ENCODE measurements at regions not wholly inside any gene's neighbourhood (a gene's known extent, or its start where the extent isn't known, plus 50 kb on each side); places are given as distances from the start of the nearest gene placed in this dataset.

DNA sequence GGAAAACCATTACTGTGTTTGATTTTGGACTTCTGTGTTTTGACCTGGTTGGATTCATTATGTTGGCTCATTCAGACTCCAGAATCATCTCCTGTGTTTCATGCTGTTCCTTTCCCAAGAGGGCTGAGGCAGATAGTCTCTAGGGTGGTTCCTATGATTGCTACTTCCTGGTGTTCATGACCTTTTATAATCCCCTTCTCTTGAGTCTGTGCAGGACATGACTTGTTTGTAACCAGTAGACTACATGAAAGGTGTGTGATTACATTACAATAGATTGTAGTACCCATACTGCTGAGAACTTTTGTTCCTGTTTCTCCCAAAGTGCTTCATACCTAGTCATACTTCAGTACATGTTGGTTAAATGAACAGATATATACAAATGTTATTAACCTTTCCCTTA is 700.6 kb downstream of the METTL15 start:
- TF ChIP-seq, protein P1, sequence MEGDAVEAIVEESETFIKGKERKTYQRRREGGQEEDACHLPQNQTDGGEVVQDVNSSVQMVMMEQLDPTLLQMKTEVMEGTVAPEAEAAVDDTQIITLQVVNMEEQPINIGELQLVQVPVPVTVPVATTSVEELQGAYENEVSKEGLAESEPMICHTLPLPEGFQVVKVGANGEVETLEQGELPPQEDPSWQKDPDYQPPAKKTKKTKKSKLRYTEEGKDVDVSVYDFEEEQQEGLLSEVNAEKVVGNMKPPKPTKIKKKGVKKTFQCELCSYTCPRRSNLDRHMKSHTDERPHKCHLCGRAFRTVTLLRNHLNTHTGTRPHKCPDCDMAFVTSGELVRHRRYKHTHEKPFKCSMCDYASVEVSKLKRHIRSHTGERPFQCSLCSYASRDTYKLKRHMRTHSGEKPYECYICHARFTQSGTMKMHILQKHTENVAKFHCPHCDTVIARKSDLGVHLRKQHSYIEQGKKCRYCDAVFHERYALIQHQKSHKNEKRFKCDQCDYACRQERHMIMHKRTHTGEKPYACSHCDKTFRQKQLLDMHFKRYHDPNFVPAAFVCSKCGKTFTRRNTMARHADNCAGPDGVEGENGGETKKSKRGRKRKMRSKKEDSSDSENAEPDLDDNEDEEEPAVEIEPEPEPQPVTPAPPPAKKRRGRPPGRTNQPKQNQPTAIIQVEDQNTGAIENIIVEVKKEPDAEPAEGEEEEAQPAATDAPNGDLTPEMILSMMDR (IDR thresholded peaks at IDR 0.05 in 4 of 5, conservative IDR thresholded peaks at IDR 0.05 in 1 of 5): no peak
- no peak for TF ChIP-seq POLR2A (IDR thresholded peaks at IDR 0.05)
